ENCODE measurements at regions not wholly inside any gene's neighbourhood (a gene's known extent, or its start where the extent isn't known, plus 50 kb on each side); places are given as distances from the start of the nearest gene placed in this dataset.
"Not testable (repeated sequence)": the region's sequence is repeated elsewhere in the genome, so short reads cannot be mapped to it uniquely, and the experiment has no call there.

DNA sequence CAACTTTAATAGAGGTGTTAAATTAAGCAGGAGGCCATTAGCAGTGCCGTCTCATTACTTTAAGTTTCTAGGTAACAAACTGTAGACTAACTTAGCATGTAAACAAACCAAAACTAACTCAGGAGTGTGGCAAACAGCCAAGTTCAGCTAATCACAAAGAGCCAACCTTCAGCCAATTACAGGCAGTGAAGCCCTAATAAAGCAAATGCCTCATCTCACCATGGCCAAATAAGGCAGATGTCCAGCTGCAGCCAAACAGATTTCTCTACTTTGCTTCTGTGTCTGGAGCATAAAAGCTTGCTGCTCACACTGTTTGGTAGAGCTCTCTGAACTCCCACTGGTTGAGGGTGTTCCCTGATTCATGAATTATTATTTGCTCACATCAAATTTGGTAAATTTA is 835.4 kb upstream of the GBE1 start:
- no peaks in the 10 kb centered on the region for H3K27me3 ChIP-seq (replicated peaks; ENCODE audit: insufficient read depth)
- no peak for ATAC-seq (ENCODE audit: insufficient number of reproducible peaks, low FRiP score, low read depth)
- H3K9me3 ChIP-seq = peaks cover 11% of the 10 kb centered on the region
- no peaks in the 10 kb centered on the region for H3K4me1 ChIP-seq (ENCODE audit: control insufficient read depth in 1 of 2, low read depth in 2 of 2)
- no peak overlapping the region for H3K4me3 ChIP-seq
- TF ChIP-seq, protein P1, sequence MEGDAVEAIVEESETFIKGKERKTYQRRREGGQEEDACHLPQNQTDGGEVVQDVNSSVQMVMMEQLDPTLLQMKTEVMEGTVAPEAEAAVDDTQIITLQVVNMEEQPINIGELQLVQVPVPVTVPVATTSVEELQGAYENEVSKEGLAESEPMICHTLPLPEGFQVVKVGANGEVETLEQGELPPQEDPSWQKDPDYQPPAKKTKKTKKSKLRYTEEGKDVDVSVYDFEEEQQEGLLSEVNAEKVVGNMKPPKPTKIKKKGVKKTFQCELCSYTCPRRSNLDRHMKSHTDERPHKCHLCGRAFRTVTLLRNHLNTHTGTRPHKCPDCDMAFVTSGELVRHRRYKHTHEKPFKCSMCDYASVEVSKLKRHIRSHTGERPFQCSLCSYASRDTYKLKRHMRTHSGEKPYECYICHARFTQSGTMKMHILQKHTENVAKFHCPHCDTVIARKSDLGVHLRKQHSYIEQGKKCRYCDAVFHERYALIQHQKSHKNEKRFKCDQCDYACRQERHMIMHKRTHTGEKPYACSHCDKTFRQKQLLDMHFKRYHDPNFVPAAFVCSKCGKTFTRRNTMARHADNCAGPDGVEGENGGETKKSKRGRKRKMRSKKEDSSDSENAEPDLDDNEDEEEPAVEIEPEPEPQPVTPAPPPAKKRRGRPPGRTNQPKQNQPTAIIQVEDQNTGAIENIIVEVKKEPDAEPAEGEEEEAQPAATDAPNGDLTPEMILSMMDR (IDR thresholded peaks at IDR 0.05) = no peak
- H3K36me3 ChIP-seq = no peaks in the 10 kb centered on the region
- no peak for DNase-seq (ENCODE audit: low spot score)
- H3K27ac ChIP-seq = no peak overlapping the region

DNA sequence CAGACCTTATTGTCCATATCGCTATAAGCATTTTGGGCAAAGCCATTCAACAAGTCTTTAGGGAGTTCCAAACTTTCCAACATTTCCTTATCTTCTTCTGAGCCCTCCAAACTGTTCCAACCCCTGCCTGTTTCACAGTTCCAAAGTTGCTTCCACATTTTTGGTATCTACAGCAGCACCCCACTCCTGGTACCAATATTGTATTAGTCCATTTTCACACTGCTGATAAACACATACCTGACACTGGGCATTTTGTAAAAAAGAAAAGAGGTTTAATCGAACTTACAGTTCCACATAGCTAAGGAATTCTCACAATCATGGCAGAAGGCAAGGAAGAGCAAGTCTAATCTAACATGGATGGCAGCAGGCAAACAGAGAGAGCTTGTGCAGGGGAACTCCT is 834.1 kb upstream of the GBE1 start:
- H3K27me3 ChIP-seq (replicated peaks; ENCODE audit: insufficient read depth) = no peaks in the 10 kb centered on the region
- H3K27ac ChIP-seq = no peak overlapping the region
- no peak overlapping the region for H3K4me3 ChIP-seq
- no peaks in the 10 kb centered on the region for H3K36me3 ChIP-seq
- peaks cover 11% of the 10 kb centered on the region for H3K9me3 ChIP-seq
- H3K4me1 ChIP-seq (ENCODE audit: control insufficient read depth in 1 of 2, low read depth in 2 of 2) = no peaks in the 10 kb centered on the region
- no peak for DNase-seq (ENCODE audit: low spot score)
- no peak for ATAC-seq (ENCODE audit: insufficient number of reproducible peaks, low FRiP score, low read depth)
- TF ChIP-seq, protein P1 (IDR thresholded peaks at IDR 0.05) = no peak

DNA sequence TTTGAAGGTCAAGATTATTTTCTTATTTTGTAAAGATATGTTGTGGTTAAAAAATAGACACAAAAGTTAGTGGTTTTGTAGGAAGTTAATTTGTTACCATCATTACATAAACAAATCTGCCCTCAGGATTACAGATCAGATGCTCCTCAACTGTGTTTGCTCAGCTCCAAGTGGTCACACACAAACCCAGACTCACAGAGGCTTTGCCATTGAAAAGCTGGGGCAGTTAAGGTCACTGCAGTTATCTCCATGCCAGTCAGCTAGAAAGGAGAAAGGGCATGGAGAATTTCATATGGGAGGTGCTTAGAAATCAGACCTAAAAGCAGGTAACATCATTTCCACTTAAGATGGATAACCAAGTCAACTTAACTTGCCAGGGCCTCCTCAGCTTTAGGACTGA is 825.7 kb upstream of the GBE1 start:
- no peak overlapping the region for H3K27ac ChIP-seq
- no peaks in the 10 kb centered on the region for H3K9me3 ChIP-seq
- DNase-seq (ENCODE audit: low spot score) (no peak), ATAC-seq (ENCODE audit: insufficient number of reproducible peaks, low FRiP score, low read depth) (no peak)
- H3K4me1 ChIP-seq (ENCODE audit: control insufficient read depth in 1 of 2, low read depth in 2 of 2) = no peaks in the 10 kb centered on the region
- no peak overlapping the region for H3K4me3 ChIP-seq
- no peaks in the 10 kb centered on the region for H3K27me3 ChIP-seq (replicated peaks; ENCODE audit: insufficient read depth)
- TF ChIP-seq, protein P1 (IDR thresholded peaks at IDR 0.05) = no peak
- H3K36me3 ChIP-seq = no peaks in the 10 kb centered on the region

DNA sequence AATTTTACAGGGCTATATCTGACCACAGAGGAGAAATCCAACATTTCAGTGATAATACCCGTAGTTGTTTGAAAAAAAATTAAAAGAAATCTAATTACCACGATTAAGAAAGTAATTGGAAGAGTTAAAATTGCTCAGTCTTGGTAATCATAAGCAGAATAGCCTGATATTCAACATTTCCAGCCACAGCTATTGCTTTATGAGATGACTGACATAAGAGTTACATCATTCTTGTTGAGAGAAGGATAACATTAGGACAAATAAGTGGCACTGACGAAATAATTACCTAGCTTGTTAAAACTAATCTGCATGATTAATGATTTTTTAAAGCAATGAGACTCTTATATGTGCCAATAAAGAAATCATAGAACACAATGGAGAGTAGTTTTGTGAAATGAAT is 825.0 kb upstream of the GBE1 start:
- H3K4me1 ChIP-seq (ENCODE audit: control insufficient read depth in 1 of 2, low read depth in 2 of 2) = no peaks in the 10 kb centered on the region

DNA sequence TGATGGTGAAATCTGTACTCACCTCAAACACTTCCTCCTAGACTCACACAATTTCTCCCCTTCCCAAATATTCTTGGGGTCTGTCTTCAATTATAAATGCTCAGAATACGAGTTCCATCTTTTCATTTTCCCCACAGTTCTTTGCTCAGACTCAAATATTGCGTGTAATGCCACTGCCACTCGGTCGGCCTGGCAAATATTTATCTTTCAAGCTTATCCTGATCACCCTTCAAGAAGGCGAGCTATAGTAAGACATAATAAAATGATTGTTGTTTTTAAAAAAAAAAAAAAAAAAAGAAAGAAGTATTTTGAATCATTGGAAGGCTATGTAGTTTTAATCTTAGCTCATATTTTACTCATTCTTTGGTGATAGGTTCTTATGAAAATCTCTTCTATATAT is 824.6 kb upstream of the GBE1 start:
- not testable (repeated sequence) for H3K4me1 ChIP-seq (ENCODE audit: control insufficient read depth in 1 of 2, low read depth in 2 of 2); H3K36me3 ChIP-seq; DNase-seq (ENCODE audit: low spot score); H3K27ac ChIP-seq; H3K9me3 ChIP-seq; H3K27me3 ChIP-seq (replicated peaks; ENCODE audit: insufficient read depth); ATAC-seq (ENCODE audit: insufficient number of reproducible peaks, low FRiP score, low read depth); H3K4me3 ChIP-seq

More for the DNA sequence above, 825.0 kb upstream of the GBE1 start:
- Histone ChIP-seq H3K27ac (no peak overlapping the region), H3K9me3 (no peaks in the 10 kb centered on the region), H3K27me3 (replicated peaks; ENCODE audit: insufficient read depth) (no peaks in the 10 kb centered on the region), H3K4me3 (no peak overlapping the region), H3K36me3 (no peaks in the 10 kb centered on the region)
- DNase-seq (ENCODE audit: low spot score) (no peak), ATAC-seq (ENCODE audit: insufficient number of reproducible peaks, low FRiP score, low read depth) (no peak)
- TF ChIP-seq, protein P1 (IDR thresholded peaks at IDR 0.05) = no peak

DNA sequence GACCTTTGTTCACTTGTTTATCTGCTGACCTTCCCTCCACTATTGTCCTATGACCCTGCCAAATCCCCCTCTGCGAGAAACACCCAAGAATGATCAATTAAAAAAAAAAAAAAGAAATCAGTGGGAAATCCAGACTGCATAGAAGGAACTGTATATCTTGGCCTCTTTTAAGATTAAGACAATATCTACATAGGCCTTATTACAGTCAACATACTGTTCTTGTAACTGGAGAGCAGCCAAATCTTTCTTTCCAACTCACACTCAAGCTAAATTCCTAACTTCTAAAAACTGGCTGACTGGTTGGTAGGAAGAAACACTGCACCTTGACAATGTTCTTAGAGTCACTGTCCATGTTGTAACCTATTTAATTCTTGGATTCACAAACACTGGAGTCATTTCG is 824.1 kb upstream of the GBE1 start:
- DNase-seq (ENCODE audit: low spot score); H3K27ac ChIP-seq; H3K36me3 ChIP-seq; H3K4me1 ChIP-seq (ENCODE audit: control insufficient read depth in 1 of 2, low read depth in 2 of 2); H3K9me3 ChIP-seq; H3K4me3 ChIP-seq; ATAC-seq (ENCODE audit: insufficient number of reproducible peaks, low FRiP score, low read depth); H3K27me3 ChIP-seq (replicated peaks; ENCODE audit: insufficient read depth): not testable (repeated sequence)

DNA sequence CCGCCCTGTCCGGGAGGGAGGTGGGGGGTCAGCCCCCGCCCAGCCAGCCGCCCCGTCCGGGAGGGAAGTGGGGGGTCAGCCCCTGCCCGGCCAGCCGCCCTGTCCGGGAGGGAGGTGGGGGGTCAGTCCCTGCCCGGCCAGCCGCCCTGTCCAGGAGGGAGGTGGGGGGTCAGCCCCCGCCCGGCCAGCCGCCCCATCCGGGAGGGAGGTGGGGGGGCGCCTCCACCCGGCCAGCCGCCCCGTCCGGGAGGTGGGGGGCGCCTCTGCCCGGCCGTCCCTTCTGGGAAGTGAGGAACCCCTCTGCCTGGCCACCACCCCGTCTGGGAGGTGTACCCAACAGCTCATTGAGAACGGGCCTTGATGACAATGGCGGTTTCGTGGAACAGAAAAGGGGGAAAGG is 823.4 kb upstream of the GBE1 start:
- not testable (repeated sequence) for H3K27me3 ChIP-seq (replicated peaks; ENCODE audit: insufficient read depth); H3K4me3 ChIP-seq; H3K4me1 ChIP-seq (ENCODE audit: control insufficient read depth in 1 of 2, low read depth in 2 of 2); H3K27ac ChIP-seq; ATAC-seq (ENCODE audit: insufficient number of reproducible peaks, low FRiP score, low read depth); DNase-seq (ENCODE audit: low spot score); H3K36me3 ChIP-seq; H3K9me3 ChIP-seq

DNA sequence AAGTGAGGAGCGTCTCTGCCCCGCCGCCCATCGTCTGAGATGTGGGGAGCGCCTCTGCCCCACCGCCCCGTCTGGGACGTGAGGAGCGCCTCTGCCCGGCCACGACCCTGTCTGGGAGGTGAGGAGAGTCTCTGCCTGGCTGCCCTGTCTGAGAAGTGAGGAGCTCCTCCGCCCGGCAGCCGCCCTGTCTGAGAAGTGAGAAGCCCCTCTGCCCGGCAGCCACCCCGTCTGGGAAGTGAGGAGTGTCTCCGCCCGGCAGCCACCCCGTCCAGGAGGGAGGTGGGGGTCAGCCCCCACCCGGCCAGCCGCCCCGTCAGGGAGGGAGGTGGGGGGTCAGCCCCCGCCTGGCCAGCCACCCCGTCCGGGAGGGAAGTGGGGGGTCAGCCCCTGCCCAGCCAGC is 823.0 kb upstream of the GBE1 start:
- not testable (repeated sequence) for DNase-seq (ENCODE audit: low spot score); H3K27ac ChIP-seq; H3K36me3 ChIP-seq; H3K9me3 ChIP-seq; ATAC-seq (ENCODE audit: insufficient number of reproducible peaks, low FRiP score, low read depth); H3K27me3 ChIP-seq (replicated peaks; ENCODE audit: insufficient read depth); H3K4me3 ChIP-seq; H3K4me1 ChIP-seq (ENCODE audit: control insufficient read depth in 1 of 2, low read depth in 2 of 2)

Measured in thoracic aorta (tissue), 2 donors.